Fibroblast of villous mesenchyme (primary cell): ENCODE measurements at regions not wholly inside any gene's neighbourhood (a gene's known extent, or its start where the extent isn't known, plus 50 kb on each side); places are given as distances from the start of the nearest gene placed in this dataset.

Experiments
- DNase-seq: peaks from one replicate; pipeline ENCODE4 v3.0.0-alpha.2; 2010; ENCODE audit warnings: low read depth
- H3K4me3 ChIP-seq: 2 replicates; pipeline ENCODE4 v1.5.1; 2011; ENCODE audit warnings: low read depth, mild to moderate bottlenecking, low read length
- CTCF ChIP-seq: IDR thresholded peaks from 2 replicates; pipeline ENCODE4 v1.5.1; 2012; ENCODE audit warnings: low read depth, mild to moderate bottlenecking, low read length; ENCODE audit not compliant: insufficient read depth

- no peak for TF ChIP-seq CTCF
- no peak overlapping the region for H3K4me3 ChIP-seq
- no peak for DNase-seq
These were observed 118.9 kb upstream of the NMUR2 start for GRCh38 chr5:152523964-152524363.

GRCh38 chr5:152527358-152528052 is 122.4 kb upstream of the NMUR2 start:
- no peak overlapping the region for H3K4me3 ChIP-seq
- TF ChIP-seq CTCF: no peak
- no peak for DNase-seq

GRCh38 chr5:152529440-152529839 is 124.4 kb upstream of the NMUR2 start:
- H3K4me3 ChIP-seq: no peak overlapping the region
- no peak for TF ChIP-seq CTCF
- no peak for DNase-seq

- DNase-seq: peak; percentile 69
- TF ChIP-seq CTCF: peak; percentile 47
These were observed 127.6 kb upstream of the NMUR2 start for GRCh38 chr5:152532714-152533113.

GRCh38 chr5:152534641-152535040 is 129.6 kb upstream of the NMUR2 start:
- H3K4me3 ChIP-seq: no peak overlapping the region
- TF ChIP-seq CTCF: no peak
- no peak for DNase-seq

More at GRCh38 chr5:152532714-152533113, 127.6 kb upstream of the NMUR2 start:
- H3K4me3 ChIP-seq: no peak overlapping the region

- DNase-seq: peak; percentile 14
These were observed 137.7 kb upstream of the NMUR2 start for GRCh38 chr5:152542741-152543140.

More at GRCh38 chr5:152542741-152543140, 137.7 kb upstream of the NMUR2 start:
- no peak overlapping the region for H3K4me3 ChIP-seq
- no peak for TF ChIP-seq CTCF
